Mucosa of descending colon (tissue), 3 donors: ENCODE measurements at regions not wholly inside any gene's neighbourhood (a gene's known extent, or its start where the extent isn't known, plus 50 kb on each side); places are given as distances from the start of the nearest gene placed in this dataset.

Source experiments
- ATAC-seq: fragments of 200-7000 bp; cut with Tn5 transposase; one replicate; pipeline ENCODE4 v1.9.1; 2020; ENCODE audit warnings: mild to moderate bottlenecking, moderate library complexity
- DNase-seq, 3 donors: peaks; one replicate each; pipeline ENCODE4 v3.0.0-alpha.2; 2020
- H3K36me3 ChIP-seq: fragments of 200-600 bp; one replicate; pipeline ENCODE4 v1.8.0; 2021; ENCODE audit warnings: low read depth, mild to moderate bottlenecking
- H3K4me1 ChIP-seq: fragments of 200-600 bp; one replicate; pipeline ENCODE4 v1.8.0; 2021; ENCODE audit warnings: low read depth, mild to moderate bottlenecking
- H3K4me3 ChIP-seq: fragments of 200-600 bp; one replicate; pipeline ENCODE4 v1.8.0; 2021; ENCODE audit warnings: mild to moderate bottlenecking
- H3K9me3 ChIP-seq: fragments of 200-600 bp; one replicate; pipeline ENCODE4 v1.8.0; 2021; ENCODE audit warnings: mild to moderate bottlenecking
- CTCF ChIP-seq: fragments of 200-600 bp; IDR thresholded peaks from one replicate; pipeline ENCODE4 v1.8.0; 2022; ENCODE audit warnings: antibody characterized with exemption, mild to moderate bottlenecking
- intact Hi-C, 2 donors: fragments of 100-400 bp; cut with DNase I in 1 of 2; cut with micrococcal nuclease in 1 of 2; formaldehyde crosslinking; loops; one replicate each; pipeline versions ENCODE4 v1.11.0 to v1.11.1; 2022; cut with DNase I, micrococcal nuclease
- donor health status: DM: no; HTN: no; CAD: no; lungs with moderate emphysema.
- donor health status: DM: no; HTN: no; CAD: no.
- donor health status: DM: no; HTN: yes; CAD: no.

GRCh38 chr10:118513174-118513573 lies 82.3 kb downstream of the PRLHR start:
- H3K4me3 ChIP-seq = no peak overlapping the region
- DNase-seq = no peak
- ATAC-seq = no peak

GRCh38 chr10:118511711-118512110 lies 83.7 kb downstream of the PRLHR start:
- ATAC-seq (no peak), DNase-seq (no peak)
- Histone ChIP-seq H3K4me3 (no peak overlapping the region), H3K36me3 (no peaks in the 10 kb centered on the region), H3K4me1 (no peaks in the 10 kb centered on the region), H3K9me3 (no peaks in the 10 kb centered on the region)
- intact Hi-C loops = no loop called here
- TF ChIP-seq CTCF = no peak

More at GRCh38 chr10:118513174-118513573, 82.3 kb downstream of the PRLHR start:
- Histone ChIP-seq H3K4me1 (no peaks in the 10 kb centered on the region), H3K36me3 (no peaks in the 10 kb centered on the region), H3K9me3 (no peaks in the 10 kb centered on the region)
- intact Hi-C loops = no loop called here
- no peak for TF ChIP-seq CTCF

GRCh38 chr10:118508863-118509262 lies 86.6 kb downstream of the PRLHR start:
- Histone ChIP-seq H3K36me3 (no peaks in the 10 kb centered on the region), H3K4me1 (no peaks in the 10 kb centered on the region), H3K4me3 (no peak overlapping the region), H3K9me3 (no peaks in the 10 kb centered on the region)
- no peak for DNase-seq
- ATAC-seq = no peak
- no peak for TF ChIP-seq CTCF
- intact Hi-C loops = no loop called here

GRCh38 chr10:118508355-118508754 lies 87.1 kb downstream of the PRLHR start:
- ATAC-seq = no peak
- Histone ChIP-seq H3K4me1 (no peaks in the 10 kb centered on the region), H3K4me3 (no peak overlapping the region), H3K9me3 (no peaks in the 10 kb centered on the region), H3K36me3 (no peaks in the 10 kb centered on the region)
- intact Hi-C loops = no loop called here
- no peak for TF ChIP-seq CTCF
- DNase-seq = no peak

- Histone ChIP-seq H3K9me3 (no peaks in the 10 kb centered on the region), H3K36me3 (no peaks in the 10 kb centered on the region), H3K4me1 (no peaks in the 10 kb centered on the region), H3K4me3 (no peak overlapping the region)
- TF ChIP-seq CTCF = no peak
- ATAC-seq (no peak), DNase-seq (no peak)
- intact Hi-C loops = no loop called here
Measured at GRCh38 chr10:118506671-118507590, 88.5 kb downstream of the PRLHR start.
